Mammary epithelial cell (primary cell): ENCODE measurements at regions not wholly inside any gene's neighbourhood (a gene's known extent, or its start where the extent isn't known, plus 50 kb on each side); places are given as distances from the start of the nearest gene placed in this dataset.

ENCODE experiments used
- EZH2 ChIP-seq: IDR thresholded peaks from 2 replicates; pipeline ENCODE4 v1.6.1; 2012; ENCODE audit warnings: low read length, inconsistent platforms, borderline replicate concordance
- TF ChIP-seq, protein P1 (sequence below), 2 donors: IDR thresholded peaks in 1 of 2; conservative IDR thresholded peaks in 1 of 2; 2 replicates each; pipeline ENCODE4 v1.5.1; 2011 to 2012; ENCODE audit warnings: inconsistent platforms in 2 of 2, low read length in 2 of 2, mild to moderate bottlenecking in 2 of 2, control low read depth in 1 of 2, low read depth in 1 of 2; ENCODE audit not compliant: insufficient read depth in 1 of 2; ENCODE audit errors: extremely low read depth in 1 of 2

DNA sequence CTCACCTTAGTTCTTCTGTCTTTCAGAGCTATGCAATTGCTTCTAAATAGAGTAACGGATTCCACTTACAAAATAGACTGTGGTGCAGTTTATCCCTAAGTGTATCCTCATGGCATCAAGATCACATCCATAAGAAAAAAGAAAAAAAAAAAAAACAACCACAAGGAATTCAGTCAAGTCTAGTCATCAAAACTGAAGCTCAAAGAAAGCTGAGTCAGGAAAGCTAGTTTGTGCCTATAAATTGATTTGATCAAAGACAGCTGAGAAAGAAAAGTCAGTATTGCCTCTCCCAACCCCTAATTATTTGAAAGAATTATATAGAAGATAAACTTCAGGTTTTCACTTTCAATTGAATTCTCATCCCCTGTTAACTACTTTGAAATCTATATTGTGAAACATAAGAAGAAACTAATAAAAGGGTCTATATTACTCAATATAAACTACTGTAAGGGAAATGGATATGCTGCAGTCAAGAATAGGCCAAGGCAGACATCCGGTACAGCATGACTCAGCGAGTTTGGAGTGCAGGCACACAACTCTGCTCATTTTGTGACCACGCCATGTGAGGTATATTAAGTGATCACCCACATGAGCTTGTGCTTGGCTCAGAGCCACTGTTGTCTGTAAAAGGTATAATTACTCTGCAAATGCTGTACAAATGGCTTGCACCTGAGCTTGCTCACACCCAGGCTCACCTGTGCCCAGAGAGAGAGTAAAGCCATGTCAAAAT, 568.1 kb upstream of the CRIM1 start:
- TF ChIP-seq, protein P1, sequence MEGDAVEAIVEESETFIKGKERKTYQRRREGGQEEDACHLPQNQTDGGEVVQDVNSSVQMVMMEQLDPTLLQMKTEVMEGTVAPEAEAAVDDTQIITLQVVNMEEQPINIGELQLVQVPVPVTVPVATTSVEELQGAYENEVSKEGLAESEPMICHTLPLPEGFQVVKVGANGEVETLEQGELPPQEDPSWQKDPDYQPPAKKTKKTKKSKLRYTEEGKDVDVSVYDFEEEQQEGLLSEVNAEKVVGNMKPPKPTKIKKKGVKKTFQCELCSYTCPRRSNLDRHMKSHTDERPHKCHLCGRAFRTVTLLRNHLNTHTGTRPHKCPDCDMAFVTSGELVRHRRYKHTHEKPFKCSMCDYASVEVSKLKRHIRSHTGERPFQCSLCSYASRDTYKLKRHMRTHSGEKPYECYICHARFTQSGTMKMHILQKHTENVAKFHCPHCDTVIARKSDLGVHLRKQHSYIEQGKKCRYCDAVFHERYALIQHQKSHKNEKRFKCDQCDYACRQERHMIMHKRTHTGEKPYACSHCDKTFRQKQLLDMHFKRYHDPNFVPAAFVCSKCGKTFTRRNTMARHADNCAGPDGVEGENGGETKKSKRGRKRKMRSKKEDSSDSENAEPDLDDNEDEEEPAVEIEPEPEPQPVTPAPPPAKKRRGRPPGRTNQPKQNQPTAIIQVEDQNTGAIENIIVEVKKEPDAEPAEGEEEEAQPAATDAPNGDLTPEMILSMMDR (conservative IDR thresholded peaks at IDR 0.05 in 1 of 2, IDR thresholded peaks at IDR 0.05 in 1 of 2; ENCODE audit: extremely low read depth in 1 of 2, insufficient read depth in 1 of 2, low read depth in 1 of 2, low read length in 2 of 2), result no peak
- TF ChIP-seq EZH2, result no peak
